ENCODE measurements at regions not wholly inside any gene's neighbourhood (a gene's known extent, or its start where the extent isn't known, plus 50 kb on each side); places are given as distances from the start of the nearest gene placed in this dataset.

DNA sequence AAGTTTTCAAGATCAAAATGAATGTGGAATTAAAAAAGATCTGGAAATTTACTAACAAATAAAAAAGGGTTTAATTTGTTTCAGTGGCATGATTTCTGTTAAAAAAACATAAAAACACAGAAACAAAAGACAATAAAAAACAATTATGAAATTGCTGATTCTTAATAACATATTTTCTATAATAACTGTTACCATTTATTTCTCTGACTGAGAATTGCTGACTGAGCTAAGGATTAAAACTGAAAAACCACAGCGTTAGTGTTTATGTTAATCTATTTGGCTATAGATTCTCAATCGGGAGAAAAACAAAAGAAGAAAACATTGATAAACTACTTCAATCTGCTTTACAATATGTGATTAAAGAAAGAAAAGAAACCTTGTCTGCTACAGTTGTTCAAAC, 678.6 kb upstream of the ZEB2 start:
- Histone ChIP-seq H3K79me2 (ENCODE audit: insufficient read depth, low read length) (no peaks in the 10 kb centered on the region), H3K23ac (ENCODE audit: insufficient read length, low read depth, low read length) (no peak overlapping the region), H2BK12ac (ENCODE audit: insufficient read length, low read depth, low read length) (no peak overlapping the region), H3K56ac (ENCODE audit: insufficient read length, low read depth, low read length) (no peak overlapping the region), H2AK5ac (ENCODE audit: insufficient read length, low read length) (no peak overlapping the region), H4K8ac (replicated peaks; ENCODE audit: insufficient read length, low read depth, low read length) (no peak overlapping the region), H3K14ac (ENCODE audit: insufficient read depth, low read length) (no peak overlapping the region), H4K20me1 (ENCODE audit: control insufficient read depth, insufficient read depth, insufficient read length) (no peaks in the 10 kb centered on the region), H3T11ph (ENCODE audit: low read length) (no peak overlapping the region), H4K5ac (ENCODE audit: insufficient read length, low read depth, low read length) (no peak overlapping the region), H2AFZ (ENCODE audit: low read length) (no peak overlapping the region), H3K9me3 (ENCODE audit: control insufficient read depth, low read depth, low read length) (no peaks in the 10 kb centered on the region), H2BK15ac (ENCODE audit: low read depth, low read length) (no peak overlapping the region), H3K23me2 (ENCODE audit: insufficient read length, low read depth, low read length, poor library complexity, severe bottlenecking) (no peaks in the 10 kb centered on the region), H3K9ac (ENCODE audit: extremely low read depth, insufficient read length, low read length) (no peak overlapping the region), H3K27me3 (ENCODE audit: insufficient read depth, low read length) (no peaks in the 10 kb centered on the region), H2BK20ac (ENCODE audit: low read depth, low read length, poor library complexity, severe bottlenecking) (no peak overlapping the region), H3K79me1 (ENCODE audit: insufficient read depth, low read depth, low read length, poor library complexity, severe bottlenecking) (no peaks in the 10 kb centered on the region), H3K27ac (ENCODE audit: insufficient read length, low read depth, low read length) (no peak overlapping the region), H2BK120ac (ENCODE audit: low read depth, low read length, poor library complexity, severe bottlenecking) (no peak overlapping the region), H3K4me1 (ENCODE audit: insufficient read depth, low read length) (peaks cover 2% of the 10 kb centered on the region; the same call in 1 of the 2 replicates), H4K91ac (ENCODE audit: insufficient read length, low read depth, low read length) (no peak overlapping the region), H3K4ac (ENCODE audit: low read depth, low read length) (no peak overlapping the region), H3K4me2 (ENCODE audit: insufficient read depth, insufficient read length, low read length) (no peak overlapping the region), H3K18ac (ENCODE audit: insufficient read length, low read depth, low read length) (no peak overlapping the region), H2BK5ac (ENCODE audit: insufficient read length, low read length) (no peak overlapping the region)
- no CpG with 5 or more reads among the region's 2 CpGs for WGBS (ENCODE audit: extremely low coverage, insufficient read length, low lambda C conversion rate)
- no peak for TF ChIP-seq CTCF (conservative IDR thresholded peaks at IDR 0.05)
- Mint-ChIP-seq H3K27me3 (ENCODE audit: low read depth) (no peaks in the 10 kb centered on the region), H3K27ac (no peak overlapping the region), H3K4me3 (no peak overlapping the region), H3K36me3 (ENCODE audit: insufficient read depth in 1 of 3, low read depth in 3 of 3) (no peaks in the 10 kb centered on the region), H3K9me3 (no peaks in the 10 kb centered on the region), H3K4me1 (peaks cover 18 to 19% of the 10 kb centered on the region in 2 experiments)
- DNase-seq: no peak
